Upper lobe of right lung (tissue), 1 donor: ENCODE measurements at regions not wholly inside any gene's neighbourhood (a gene's known extent, or its start where the extent isn't known, plus 50 kb on each side); places are given as distances from the start of the nearest gene placed in this dataset.

Experiments used
- ATAC-seq: fragments of 200-7000 bp; cut with Tn5 transposase; one replicate; pipeline ENCODE4 v1.9.1; 2020; ENCODE audit warnings: mild to moderate bottlenecking, moderate library complexity
- DNase-seq: peaks from one replicate; pipeline ENCODE4 v3.0.0-alpha.2; 2020
- H3K27ac ChIP-seq: fragments of 200-600 bp; one replicate; pipeline ENCODE4 v1.8.0; 2022
- H3K27me3 ChIP-seq: fragments of 200-600 bp; one replicate; pipeline ENCODE4 v1.8.0; 2022; ENCODE audit warnings: mild to moderate bottlenecking
- H3K36me3 ChIP-seq: fragments of 200-600 bp; one replicate; pipeline ENCODE4 v1.8.0; 2022
- H3K4me1 ChIP-seq: fragments of 200-600 bp; one replicate; pipeline ENCODE4 v1.8.0; 2022
- H3K4me3 ChIP-seq: fragments of 200-600 bp; one replicate; pipeline ENCODE4 v1.8.0; 2022; ENCODE audit warnings: mild to moderate bottlenecking
- H3K9me3 ChIP-seq: fragments of 200-600 bp; one replicate; pipeline ENCODE4 v1.8.0; 2022
- intact Hi-C: fragments of 100-400 bp; cut with DNase I; formaldehyde crosslinking; loops from one replicate; pipeline ENCODE4 v1.11.0; 2022
- TF ChIP-seq, protein P1 (sequence below): fragments of 200-600 bp; IDR thresholded peaks from one replicate; pipeline ENCODE4 v1.8.0; 2022; ENCODE audit warnings: antibody characterized with exemption
- donor health status: DM: no; HTN: yes; CAD: no; lungs with severe emphysema.

GRCh38 chr11:70604630-70605467 is 206.5 kb downstream of the CTTN start:
- intact Hi-C loops, result no loop called here
- no peak for DNase-seq
- Histone ChIP-seq H3K36me3 (no peaks in the 10 kb centered on the region), H3K4me1 (no peaks in the 10 kb centered on the region), H3K27ac (no peak overlapping the region), H3K9me3 (no peaks in the 10 kb centered on the region), H3K4me3 (no peak overlapping the region), H3K27me3 (no peaks in the 10 kb centered on the region)
- ATAC-seq, result no peak
- TF ChIP-seq, protein P1, sequence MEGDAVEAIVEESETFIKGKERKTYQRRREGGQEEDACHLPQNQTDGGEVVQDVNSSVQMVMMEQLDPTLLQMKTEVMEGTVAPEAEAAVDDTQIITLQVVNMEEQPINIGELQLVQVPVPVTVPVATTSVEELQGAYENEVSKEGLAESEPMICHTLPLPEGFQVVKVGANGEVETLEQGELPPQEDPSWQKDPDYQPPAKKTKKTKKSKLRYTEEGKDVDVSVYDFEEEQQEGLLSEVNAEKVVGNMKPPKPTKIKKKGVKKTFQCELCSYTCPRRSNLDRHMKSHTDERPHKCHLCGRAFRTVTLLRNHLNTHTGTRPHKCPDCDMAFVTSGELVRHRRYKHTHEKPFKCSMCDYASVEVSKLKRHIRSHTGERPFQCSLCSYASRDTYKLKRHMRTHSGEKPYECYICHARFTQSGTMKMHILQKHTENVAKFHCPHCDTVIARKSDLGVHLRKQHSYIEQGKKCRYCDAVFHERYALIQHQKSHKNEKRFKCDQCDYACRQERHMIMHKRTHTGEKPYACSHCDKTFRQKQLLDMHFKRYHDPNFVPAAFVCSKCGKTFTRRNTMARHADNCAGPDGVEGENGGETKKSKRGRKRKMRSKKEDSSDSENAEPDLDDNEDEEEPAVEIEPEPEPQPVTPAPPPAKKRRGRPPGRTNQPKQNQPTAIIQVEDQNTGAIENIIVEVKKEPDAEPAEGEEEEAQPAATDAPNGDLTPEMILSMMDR, result no peak

DNA sequence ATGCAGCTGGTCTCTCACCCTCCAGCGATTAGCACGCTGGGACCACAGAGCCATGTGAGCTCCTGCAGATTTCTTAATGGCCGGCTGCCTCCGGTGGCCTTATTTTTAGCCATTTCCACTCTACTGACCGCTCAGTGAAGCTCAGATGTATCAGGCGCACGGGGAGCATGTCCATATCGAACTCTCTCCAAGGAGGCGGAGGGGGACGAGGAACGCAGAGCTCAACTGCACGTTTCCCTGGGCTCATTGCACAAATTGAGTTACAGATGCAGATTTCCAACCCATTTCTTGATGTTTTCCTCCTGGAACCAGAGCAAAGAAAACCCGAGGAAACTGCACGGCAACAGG is 207.1 kb downstream of the CTTN start:
- no peaks in the 10 kb centered on the region for H3K27me3 ChIP-seq
- no peak overlapping the region for H3K4me3 ChIP-seq
- no peaks in the 10 kb centered on the region for H3K9me3 ChIP-seq
- no peak for DNase-seq
- TF ChIP-seq, protein P1, result no peak
- no peaks in the 10 kb centered on the region for H3K36me3 ChIP-seq
- no peak for ATAC-seq
- H3K27ac ChIP-seq, result no peak overlapping the region
- intact Hi-C loops, result no loop called here
- no peaks in the 10 kb centered on the region for H3K4me1 ChIP-seq

- ATAC-seq (no peak), DNase-seq (no peak)
- H3K4me3 ChIP-seq, result no peak overlapping the region
- H3K27me3 ChIP-seq, result no peaks in the 10 kb centered on the region
- intact Hi-C loops, result no loop called here
- TF ChIP-seq, protein P1, result no peak
- no peaks in the 10 kb centered on the region for H3K9me3 ChIP-seq
- H3K36me3 ChIP-seq, result no peaks in the 10 kb centered on the region
- H3K27ac ChIP-seq, result no peak overlapping the region
- H3K4me1 ChIP-seq, result no peaks in the 10 kb centered on the region
These were observed 207.5 kb downstream of the CTTN start for GRCh38 chr11:70605846-70606245.

DNA sequence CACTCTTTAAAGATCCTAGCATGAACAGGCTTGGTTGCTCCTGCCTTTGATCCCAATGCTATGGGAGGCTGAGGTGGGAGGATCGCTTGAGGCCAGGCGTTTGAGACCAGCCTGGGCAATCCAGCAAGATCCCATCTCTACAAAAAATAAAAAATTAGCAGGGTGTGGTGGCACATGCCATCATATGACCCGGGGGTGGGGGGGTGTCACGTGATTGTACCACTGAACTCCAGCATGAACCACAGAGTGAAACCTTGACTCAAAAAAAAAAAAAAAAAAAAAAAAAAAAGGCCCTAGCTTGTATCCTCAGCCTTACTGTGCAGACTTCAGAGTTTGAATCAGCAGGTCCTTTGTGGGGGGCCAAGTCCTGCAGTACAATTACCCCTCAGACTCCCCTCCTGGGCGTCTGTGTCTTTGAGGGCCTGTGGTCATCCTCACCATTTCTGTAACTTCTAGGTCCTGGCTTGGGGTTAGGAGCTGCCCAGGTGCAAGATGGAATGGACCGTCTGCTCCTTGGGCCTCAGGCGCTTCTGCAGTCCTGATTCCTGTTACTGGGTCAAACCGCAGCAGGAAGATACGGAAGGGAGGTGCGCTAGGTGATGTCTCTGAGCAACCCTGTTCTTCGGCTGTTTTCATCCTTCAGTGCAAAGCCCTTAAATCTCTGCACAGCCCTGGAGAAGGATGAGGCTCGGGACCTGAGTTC is 208.1 kb downstream of the CTTN start:
- DNase-seq, result no peak
- TF ChIP-seq, protein P1, result no peak
- no peak for ATAC-seq
- Histone ChIP-seq H3K27me3 (no peaks in the 10 kb centered on the region), H3K4me1 (no peaks in the 10 kb centered on the region), H3K27ac (no peak overlapping the region), H3K4me3 (no peak overlapping the region), H3K9me3 (no peaks in the 10 kb centered on the region), H3K36me3 (no peaks in the 10 kb centered on the region)
- intact Hi-C loops, result no loop called here

DNA sequence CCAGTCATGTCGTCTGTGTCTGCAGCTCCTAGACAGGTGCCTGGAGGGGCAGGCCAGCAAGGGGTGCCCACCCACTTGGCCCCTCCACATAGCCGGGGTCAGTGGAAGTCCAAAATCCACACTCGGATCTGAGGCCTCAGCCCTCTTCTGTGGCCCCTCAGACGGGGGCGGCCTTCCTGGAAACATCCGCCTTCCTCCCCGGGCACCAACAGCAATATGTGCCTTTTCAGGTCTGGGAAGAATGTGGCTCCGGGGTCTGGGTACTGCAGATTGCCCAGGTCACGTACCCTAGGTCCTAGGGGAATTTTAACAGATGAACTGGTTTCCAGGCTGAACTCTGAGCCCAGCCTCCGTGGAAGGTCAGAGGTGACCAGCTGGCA is 208.6 kb downstream of the CTTN start:
- ATAC-seq (no peak), DNase-seq (no peak)
- Histone ChIP-seq H3K4me1 (no peaks in the 10 kb centered on the region), H3K27me3 (no peaks in the 10 kb centered on the region), H3K4me3 (no peak overlapping the region), H3K27ac (no peak overlapping the region), H3K9me3 (no peaks in the 10 kb centered on the region), H3K36me3 (no peaks in the 10 kb centered on the region)
- intact Hi-C loops, result no loop called here
- TF ChIP-seq, protein P1, result no peak
